Cardiac muscle cell (in vitro differentiated cells and primary cell): ENCODE measurements at regions not wholly inside any gene's neighbourhood (a gene's known extent, or its start where the extent isn't known, plus 50 kb on each side); places are given as distances from the start of the nearest gene placed in this dataset.

Experiments
- DNase-seq, 2 donors: peaks; one replicate each; pipeline versions ENCODE4 v3.0.0 to v3.0.0-alpha.2; 2010 to 2017; ENCODE audit warnings: low read depth in 1 of 2, low spot score in 1 of 2
- H3K27ac ChIP-seq: fragments of 200-600 bp; sonication (generic); 2 replicates; pipeline ENCODE4 v1.5.1; 2016
- H3K27me3 ChIP-seq: fragments of 200-600 bp; sonication (generic); 2 replicates; pipeline ENCODE4 v1.6.0; 2016; ENCODE audit warnings: control low read depth
- H3K36me3 ChIP-seq: fragments of 200-600 bp; sonication (generic); 2 replicates; pipeline ENCODE4 v1.5.1; 2016; ENCODE audit warnings: control low read depth
- H3K4me1 ChIP-seq: fragments of 200-600 bp; sonication (generic); 2 replicates; pipeline ENCODE4 v1.8.1; 2017; ENCODE audit warnings: low read depth, mild to moderate bottlenecking, mixed run types
- H3K4me3 ChIP-seq: fragments of 200-600 bp; sonication (generic); 2 replicates; pipeline ENCODE4 v1.5.1; 2016; ENCODE audit warnings: mild to moderate bottlenecking
- H3K9me3 ChIP-seq: fragments of 200-600 bp; sonication (generic); 2 replicates; pipeline ENCODE4 v1.5.1; 2017; ENCODE audit warnings: low read depth, mild to moderate bottlenecking, control low read depth
- TF ChIP-seq, protein P1 (sequence below): IDR thresholded peaks from 2 replicates; pipeline ENCODE4 v1.5.1; 2012; ENCODE audit warnings: low read depth, mild to moderate bottlenecking, low read length

DNA sequence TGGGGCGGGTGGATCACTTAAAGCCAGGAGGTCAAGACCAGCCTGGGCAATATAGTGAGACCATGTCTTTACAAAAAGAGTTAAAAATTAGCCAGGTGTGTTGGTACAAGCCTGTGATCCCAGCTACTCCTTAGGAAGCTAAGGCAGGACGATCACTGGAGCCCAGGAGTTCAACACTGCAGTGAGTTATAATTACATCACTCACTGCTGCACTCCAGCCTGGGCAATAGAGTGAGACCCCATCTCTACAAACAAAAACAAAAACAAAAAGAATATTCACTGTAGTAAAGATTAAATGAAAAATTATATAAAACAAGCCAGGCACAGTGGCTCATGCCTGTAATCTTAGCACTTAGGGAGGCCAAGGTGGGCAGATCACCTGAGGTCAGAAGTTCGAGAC is 1047.6 kb upstream of the AUTS2 start:
- no peak for DNase-seq
- Histone ChIP-seq H3K27me3 (no peaks in the 10 kb centered on the region), H3K4me3 (no peak overlapping the region), H3K9me3 (no peaks in the 10 kb centered on the region), H3K36me3 (no peaks in the 10 kb centered on the region), H3K27ac (no peak overlapping the region), H3K4me1 (no peaks in the 10 kb centered on the region)
- TF ChIP-seq, protein P1, sequence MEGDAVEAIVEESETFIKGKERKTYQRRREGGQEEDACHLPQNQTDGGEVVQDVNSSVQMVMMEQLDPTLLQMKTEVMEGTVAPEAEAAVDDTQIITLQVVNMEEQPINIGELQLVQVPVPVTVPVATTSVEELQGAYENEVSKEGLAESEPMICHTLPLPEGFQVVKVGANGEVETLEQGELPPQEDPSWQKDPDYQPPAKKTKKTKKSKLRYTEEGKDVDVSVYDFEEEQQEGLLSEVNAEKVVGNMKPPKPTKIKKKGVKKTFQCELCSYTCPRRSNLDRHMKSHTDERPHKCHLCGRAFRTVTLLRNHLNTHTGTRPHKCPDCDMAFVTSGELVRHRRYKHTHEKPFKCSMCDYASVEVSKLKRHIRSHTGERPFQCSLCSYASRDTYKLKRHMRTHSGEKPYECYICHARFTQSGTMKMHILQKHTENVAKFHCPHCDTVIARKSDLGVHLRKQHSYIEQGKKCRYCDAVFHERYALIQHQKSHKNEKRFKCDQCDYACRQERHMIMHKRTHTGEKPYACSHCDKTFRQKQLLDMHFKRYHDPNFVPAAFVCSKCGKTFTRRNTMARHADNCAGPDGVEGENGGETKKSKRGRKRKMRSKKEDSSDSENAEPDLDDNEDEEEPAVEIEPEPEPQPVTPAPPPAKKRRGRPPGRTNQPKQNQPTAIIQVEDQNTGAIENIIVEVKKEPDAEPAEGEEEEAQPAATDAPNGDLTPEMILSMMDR = no peak

DNA sequence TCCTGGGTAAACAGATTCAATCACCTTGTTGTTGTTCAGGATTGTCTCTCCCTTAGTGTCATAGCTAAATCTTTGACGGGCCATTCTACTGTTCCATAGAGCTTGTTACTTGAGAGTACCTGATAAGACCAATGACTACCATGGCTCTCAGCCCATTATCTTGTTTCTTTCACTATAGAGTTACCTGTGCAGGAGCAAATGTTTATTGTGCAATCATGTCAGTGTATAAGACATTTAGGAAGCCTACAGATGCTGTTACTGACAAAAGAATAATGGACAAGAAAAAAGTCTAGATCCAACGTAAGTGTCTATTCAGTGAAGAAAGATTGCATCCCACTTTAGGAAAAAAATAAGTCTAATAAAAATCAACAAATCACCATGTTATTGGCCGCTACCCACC is 1041.7 kb upstream of the AUTS2 start:
- H3K27me3 ChIP-seq = no peaks in the 10 kb centered on the region
- H3K9me3 ChIP-seq = no peaks in the 10 kb centered on the region
- no peak for DNase-seq
- no peaks in the 10 kb centered on the region for H3K4me1 ChIP-seq
- TF ChIP-seq, protein P1 = no peak
- H3K27ac ChIP-seq = no peak overlapping the region
- no peaks in the 10 kb centered on the region for H3K36me3 ChIP-seq
- H3K4me3 ChIP-seq = no peak overlapping the region

DNA sequence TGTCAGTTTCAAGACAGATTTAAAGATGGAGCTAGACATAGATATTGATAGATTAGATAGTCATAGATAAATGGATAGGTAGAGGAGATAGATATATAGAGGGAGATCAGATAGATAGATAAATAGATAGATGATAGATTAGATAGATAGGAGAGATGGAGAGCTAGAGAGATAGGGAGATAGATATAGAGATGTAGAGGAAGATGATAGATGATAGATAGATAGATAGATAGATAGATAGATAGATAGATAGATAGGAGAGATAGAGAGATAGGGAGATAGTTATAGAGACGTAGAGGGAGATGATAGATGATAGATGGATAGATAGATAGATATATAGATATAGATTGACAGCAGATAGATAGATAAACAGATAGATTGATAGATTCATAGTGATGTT is 1038.8 kb upstream of the AUTS2 start:
- TF ChIP-seq, protein P1 = no peak
- no peaks in the 10 kb centered on the region for H3K27me3 ChIP-seq

DNA sequence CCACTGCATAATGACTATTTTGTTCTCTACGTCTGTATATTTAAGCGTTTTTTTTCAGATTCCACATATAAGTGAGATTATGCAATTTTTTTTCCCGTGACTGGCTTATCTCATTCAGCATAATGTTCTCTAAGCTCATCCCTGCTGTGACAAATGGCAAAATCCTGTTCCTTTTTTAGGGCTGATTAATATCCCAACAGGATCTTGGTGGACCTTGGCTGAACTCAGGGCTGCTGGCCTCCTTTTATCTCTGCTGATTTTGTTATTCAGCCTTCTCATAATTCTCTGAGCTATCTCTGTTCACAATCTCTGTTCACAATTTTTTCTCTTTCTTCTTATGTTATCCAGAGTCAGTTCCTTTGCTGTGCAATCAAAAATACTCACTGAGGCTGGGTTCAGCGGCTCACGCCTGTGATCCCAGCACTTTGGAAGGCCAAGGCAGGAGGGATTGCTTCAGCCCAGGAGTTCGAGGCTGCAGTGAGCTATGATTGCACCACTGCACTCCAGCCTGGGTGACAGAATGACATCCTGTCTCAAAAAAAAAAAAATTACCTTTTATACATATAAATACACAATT is 1035.9 kb upstream of the AUTS2 start:
- TF ChIP-seq, protein P1 = no peak
- Histone ChIP-seq H3K4me1 (no peaks in the 10 kb centered on the region), H3K27me3 (no peaks in the 10 kb centered on the region), H3K27ac (no peak overlapping the region), H3K36me3 (no peaks in the 10 kb centered on the region), H3K4me3 (no peak overlapping the region), H3K9me3 (no peaks in the 10 kb centered on the region)
- peak in 1 of 2 donors; percentile 53 for DNase-seq

More for the DNA sequence above, 1038.8 kb upstream of the AUTS2 start:
- no peak for DNase-seq
- Histone ChIP-seq H3K4me1 (no peaks in the 10 kb centered on the region), H3K27ac (no peak overlapping the region), H3K9me3 (no peaks in the 10 kb centered on the region), H3K36me3 (no peaks in the 10 kb centered on the region), H3K4me3 (no peak overlapping the region)

DNA sequence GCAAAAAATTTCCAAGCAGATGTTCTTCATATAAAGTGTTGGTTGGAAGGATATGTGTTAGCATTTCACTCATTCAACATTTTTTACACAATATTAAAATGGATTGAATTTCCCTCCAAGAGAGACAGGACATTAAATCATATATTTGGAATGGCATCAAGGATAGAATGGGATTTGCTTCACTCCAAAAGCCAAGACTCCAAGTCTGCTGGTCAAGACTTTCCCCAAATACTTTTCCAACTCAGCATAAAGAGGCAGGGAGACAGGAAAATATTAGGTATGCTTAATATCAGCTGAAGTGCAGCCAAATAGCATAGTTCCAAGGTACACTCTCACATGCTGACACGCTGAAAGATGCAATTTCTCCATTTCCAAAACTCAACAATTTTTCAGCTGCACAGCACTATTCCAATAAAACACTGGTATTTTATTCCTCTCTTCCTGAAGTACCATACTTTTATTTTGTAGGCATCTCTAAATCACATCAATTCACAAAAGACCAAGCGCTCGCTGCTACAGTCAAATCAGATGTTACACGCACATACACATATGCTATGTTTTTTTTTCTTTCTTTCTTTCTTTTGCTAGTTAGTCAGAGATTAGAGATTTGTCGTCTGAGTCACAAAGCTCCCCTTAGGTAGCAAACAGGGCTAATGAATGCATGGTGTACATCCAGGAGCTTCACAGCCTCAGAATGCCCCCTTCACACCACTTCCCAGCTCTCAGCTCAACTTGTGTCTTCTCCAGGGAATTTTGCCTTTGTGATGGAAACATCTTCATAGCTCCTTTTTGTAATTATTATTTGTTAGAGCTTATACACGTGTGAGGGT is 1033.8 kb upstream of the AUTS2 start:
- no peaks in the 10 kb centered on the region for H3K9me3 ChIP-seq
- TF ChIP-seq, protein P1 = no peak

More for the DNA sequence above, 1033.8 kb upstream of the AUTS2 start:
- H3K4me3 ChIP-seq = no peak overlapping the region
- no peak for DNase-seq
- no peaks in the 10 kb centered on the region for H3K27me3 ChIP-seq
- no peak overlapping the region for H3K27ac ChIP-seq
- no peaks in the 10 kb centered on the region for H3K36me3 ChIP-seq
- H3K4me1 ChIP-seq = no peaks in the 10 kb centered on the region
